ENCODE measurements at regions not wholly inside any gene's neighbourhood (a gene's known extent, or its start where the extent isn't known, plus 50 kb on each side); places are given as distances from the start of the nearest gene placed in this dataset.

- Histone ChIP-seq H3K4me3 (no peak overlapping the region), H3K4me1 (ENCODE audit: insufficient read depth) (no peaks in the 10 kb centered on the region), H3K27ac (no peak overlapping the region), H3K36me3 (no peaks in the 10 kb centered on the region), H3K9me3 (no peaks in the 10 kb centered on the region), H3K27me3 (no peaks in the 10 kb centered on the region)
- WGBS, 3 donors: 88 to 98% (median 89%) methylated on average over 2 of the region's 2 CpGs
- intact Hi-C loops (cut with DNase I): no loop called here
- DNase-seq: no peak
- TF ChIP-seq, protein P1, sequence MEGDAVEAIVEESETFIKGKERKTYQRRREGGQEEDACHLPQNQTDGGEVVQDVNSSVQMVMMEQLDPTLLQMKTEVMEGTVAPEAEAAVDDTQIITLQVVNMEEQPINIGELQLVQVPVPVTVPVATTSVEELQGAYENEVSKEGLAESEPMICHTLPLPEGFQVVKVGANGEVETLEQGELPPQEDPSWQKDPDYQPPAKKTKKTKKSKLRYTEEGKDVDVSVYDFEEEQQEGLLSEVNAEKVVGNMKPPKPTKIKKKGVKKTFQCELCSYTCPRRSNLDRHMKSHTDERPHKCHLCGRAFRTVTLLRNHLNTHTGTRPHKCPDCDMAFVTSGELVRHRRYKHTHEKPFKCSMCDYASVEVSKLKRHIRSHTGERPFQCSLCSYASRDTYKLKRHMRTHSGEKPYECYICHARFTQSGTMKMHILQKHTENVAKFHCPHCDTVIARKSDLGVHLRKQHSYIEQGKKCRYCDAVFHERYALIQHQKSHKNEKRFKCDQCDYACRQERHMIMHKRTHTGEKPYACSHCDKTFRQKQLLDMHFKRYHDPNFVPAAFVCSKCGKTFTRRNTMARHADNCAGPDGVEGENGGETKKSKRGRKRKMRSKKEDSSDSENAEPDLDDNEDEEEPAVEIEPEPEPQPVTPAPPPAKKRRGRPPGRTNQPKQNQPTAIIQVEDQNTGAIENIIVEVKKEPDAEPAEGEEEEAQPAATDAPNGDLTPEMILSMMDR (IDR thresholded peaks at IDR 0.05): no peak
- no peak for TF ChIP-seq EP300 (IDR thresholded peaks at IDR 0.05)
- no peak for TF ChIP-seq POLR2A (IDR thresholded peaks at IDR 0.05)
These were observed 82.5 kb upstream of the BCL6 start for GRCh38 chr3:187827723-187828122.

DNA sequence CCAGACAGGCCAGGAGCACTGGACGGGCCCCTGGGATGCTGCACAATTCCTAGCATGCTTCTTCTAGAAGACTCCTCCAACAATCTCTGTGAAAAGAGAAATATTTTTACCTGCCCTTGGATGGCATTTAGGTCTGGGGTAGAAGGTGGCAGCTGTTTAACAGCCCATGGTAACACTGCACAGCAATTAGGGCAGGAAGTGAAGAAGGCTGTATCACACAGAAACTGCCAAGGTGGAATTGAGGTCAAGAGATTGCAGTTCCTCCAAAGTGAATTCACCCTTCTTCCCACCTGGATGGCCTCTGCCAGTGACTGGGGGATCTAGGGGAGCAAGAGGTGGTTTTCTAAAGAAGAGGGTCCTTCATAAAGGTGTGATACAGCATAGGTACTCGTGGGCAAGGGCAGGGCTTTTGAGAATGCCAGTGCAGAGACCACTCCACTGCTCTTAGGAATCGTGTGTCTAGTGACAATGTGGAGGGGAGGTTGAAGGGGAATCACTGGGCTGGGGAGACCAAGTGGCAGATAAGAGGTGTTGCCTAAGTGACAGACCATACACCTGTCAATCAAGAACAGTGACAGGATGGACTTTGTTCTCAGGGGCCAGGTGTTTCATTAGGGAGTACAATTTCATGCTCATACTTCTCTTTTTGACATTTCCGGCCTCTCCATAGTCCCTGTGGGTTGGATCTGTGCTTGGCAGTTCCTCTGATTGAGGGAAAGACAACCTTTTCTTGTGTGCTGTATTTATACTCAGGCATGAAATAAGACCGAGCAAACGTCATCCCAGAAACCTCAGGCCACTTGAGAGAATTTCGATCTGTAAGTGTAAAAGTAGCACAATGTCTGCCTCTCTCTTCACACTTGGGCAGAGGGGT lies 83.5 kb upstream of the BCL6 start:
- no peak for DNase-seq
- intact Hi-C loops (cut with DNase I): no loop called here
- 72 to 85% (median 79%) methylated on average over 7 of the region's 7 CpGs for WGBS, 3 donors

DNA sequence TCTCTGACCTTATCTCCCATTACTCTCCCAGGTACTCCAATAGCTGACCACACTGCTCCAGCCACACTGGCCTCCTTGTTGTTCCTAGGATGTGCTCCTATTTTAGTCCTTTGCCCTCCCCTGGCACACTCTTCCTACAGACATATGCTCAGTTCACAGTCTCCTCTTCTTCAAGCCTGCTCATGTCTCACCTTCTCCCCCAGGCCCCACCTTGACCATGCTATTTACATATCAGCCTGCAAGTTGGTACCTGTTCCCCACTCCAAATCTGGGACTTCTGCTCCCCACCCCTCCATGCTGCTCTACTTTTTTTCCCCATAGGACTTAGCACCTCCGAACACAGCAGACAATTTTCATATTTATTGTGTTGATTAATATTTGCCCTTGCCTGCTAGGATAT lies 84.9 kb upstream of the BCL6 start:
- H3K4me1 ChIP-seq (ENCODE audit: insufficient read depth): no peaks in the 10 kb centered on the region
- no peak overlapping the region for H3K4me3 ChIP-seq
- no peaks in the 10 kb centered on the region for H3K36me3 ChIP-seq
- TF ChIP-seq, protein P1 (IDR thresholded peaks at IDR 0.05): no peak
- TF ChIP-seq POLR2A (IDR thresholded peaks at IDR 0.05) (no peak), EP300 (IDR thresholded peaks at IDR 0.05) (no peak)
- intact Hi-C loops (cut with DNase I): no loop called here
- WGBS, 3 donors: 89 to 93% (median 93%) methylated on average over 1 of the region's 1 CpG
- no peak overlapping the region for H3K27ac ChIP-seq
- no peak for DNase-seq
- no peaks in the 10 kb centered on the region for H3K27me3 ChIP-seq
- no peaks in the 10 kb centered on the region for H3K9me3 ChIP-seq

More for the DNA sequence above, 83.5 kb upstream of the BCL6 start:
- no peak overlapping the region for H3K27ac ChIP-seq
- no peaks in the 10 kb centered on the region for H3K27me3 ChIP-seq
- no peak overlapping the region for H3K4me3 ChIP-seq
- H3K36me3 ChIP-seq: no peaks in the 10 kb centered on the region
- TF ChIP-seq EP300 (IDR thresholded peaks at IDR 0.05): no peak
- no peak for TF ChIP-seq POLR2A (IDR thresholded peaks at IDR 0.05)
- TF ChIP-seq, protein P1 (IDR thresholded peaks at IDR 0.05): no peak
- no peaks in the 10 kb centered on the region for H3K9me3 ChIP-seq
- H3K4me1 ChIP-seq (ENCODE audit: insufficient read depth): no peaks in the 10 kb centered on the region

DNA sequence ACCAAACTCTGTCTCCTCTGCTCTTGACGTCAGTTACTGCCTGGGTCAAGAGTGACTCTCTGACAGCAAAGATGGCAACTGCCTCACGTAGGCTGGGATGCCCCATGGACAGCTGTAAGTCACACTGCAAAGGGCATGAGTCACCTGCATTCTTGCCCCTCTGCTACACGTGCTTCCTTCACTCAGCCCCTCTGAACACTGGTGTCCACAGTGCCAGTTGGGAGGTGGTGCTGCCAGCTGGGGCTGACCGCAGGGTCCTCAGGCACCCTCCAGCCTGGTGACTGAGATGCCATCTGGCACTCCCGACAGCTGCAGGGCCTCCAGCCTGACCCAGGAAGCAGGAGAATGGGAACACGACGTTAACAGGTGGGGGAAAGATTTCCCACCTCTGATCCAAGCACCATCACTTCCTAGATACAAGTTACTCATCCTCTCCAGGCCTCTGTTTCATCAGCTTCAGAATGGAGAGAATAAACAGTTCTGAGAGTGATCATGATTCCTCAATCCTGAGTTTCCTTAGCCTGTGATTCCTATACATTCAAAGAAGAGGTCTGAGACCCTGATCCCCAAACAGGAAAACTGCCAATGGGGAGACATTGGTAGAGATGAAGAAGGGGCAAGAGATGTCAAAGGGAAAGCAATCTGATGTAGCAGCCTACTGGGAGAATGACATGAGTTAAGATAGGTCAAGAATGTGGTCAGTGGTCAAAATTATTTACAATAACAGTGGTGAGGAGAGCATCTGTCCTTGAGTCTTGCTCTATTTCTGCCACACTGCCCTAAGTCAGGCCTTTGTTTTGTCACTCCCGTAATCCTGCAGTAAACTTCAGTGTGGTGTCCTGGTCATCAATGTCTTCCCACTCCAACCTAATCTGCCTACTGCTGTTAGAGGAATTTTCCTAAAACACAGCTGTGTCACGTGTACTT lies 86.1 kb upstream of the BCL6 start:
- no peak for DNase-seq
- no peak overlapping the region for H3K4me3 ChIP-seq
- intact Hi-C loops (cut with DNase I): no loop called here

More for the DNA sequence above, 86.1 kb upstream of the BCL6 start:
- Histone ChIP-seq H3K27ac (no peak overlapping the region), H3K36me3 (no peaks in the 10 kb centered on the region), H3K9me3 (no peaks in the 10 kb centered on the region), H3K4me1 (ENCODE audit: insufficient read depth) (no peaks in the 10 kb centered on the region), H3K27me3 (no peaks in the 10 kb centered on the region)
- 68 to 71% (median 70%) methylated on average over 9 of the region's 9 CpGs for WGBS, 3 donors
- no peak for TF ChIP-seq EP300 (IDR thresholded peaks at IDR 0.05)
